Mammary epithelial cell (primary cell): ENCODE measurements at regions not wholly inside any gene's neighbourhood (a gene's known extent, or its start where the extent isn't known, plus 50 kb on each side); places are given as distances from the start of the nearest gene placed in this dataset.

Experiments used
- CTCF ChIP-seq, 2 donors: IDR thresholded peaks in 1 of 2; conservative IDR thresholded peaks in 1 of 2; 2 replicates each; pipeline ENCODE4 v1.5.1; 2011 to 2012; ENCODE audit warnings: inconsistent platforms in 2 of 2, low read length in 2 of 2, mild to moderate bottlenecking in 2 of 2, control low read depth in 1 of 2, low read depth in 1 of 2; ENCODE audit not compliant: insufficient read depth in 1 of 2; ENCODE audit errors: extremely low read depth in 1 of 2
- EZH2 ChIP-seq: IDR thresholded peaks from 2 replicates; pipeline ENCODE4 v1.6.1; 2012; ENCODE audit warnings: low read length, inconsistent platforms, borderline replicate concordance

GRCh38 chr2:138974651-138975050, 194.5 kb upstream of the NXPH2 start:
- no peak for TF ChIP-seq CTCF (conservative IDR thresholded peaks at IDR 0.05 in 1 of 2, IDR thresholded peaks at IDR 0.05 in 1 of 2; ENCODE audit: extremely low read depth in 1 of 2, insufficient read depth in 1 of 2, low read depth in 1 of 2, low read length in 2 of 2)
- no peak for TF ChIP-seq EZH2
